Common myeloid progenitor, CD34-positive (primary cell): ENCODE measurements at regions not wholly inside any gene's neighbourhood (a gene's known extent, or its start where the extent isn't known, plus 50 kb on each side); places are given as distances from the start of the nearest gene placed in this dataset.
A peak's percentile ranks its signal among the peaks of the same experiment; 100 is the strongest.

Experiments
- CTCF ChIA-PET: fragments of 350-600 bp; sonication (Branson Sonifier 250); formaldehyde crosslinking; loops from one replicate; lab custom pipeline; 2021; ENCODE audit warnings: antibody characterized with exemption; lab: Charles Lee
- POLR2A ChIA-PET: fragments of 350-600 bp; sonication (Branson Sonifier 250); formaldehyde crosslinking; loops from one replicate; lab custom pipeline; 2021; ENCODE audit warnings: antibody characterized with exemption; lab: Charles Lee
- DNase-seq, 3 donors: peaks; one replicate each; pipeline versions ENCODE4 v3.0.0 to v3.0.0-alpha.2; 2013
- H3K27ac ChIP-seq, 2 experiments: 1 replicate in 1 of 2; 2 replicates in 1 of 2; pipeline ENCODE4 v1.7.0; 2013; ENCODE audit warnings: inconsistent platforms in 2 of 2, low read length in 2 of 2, mild to moderate bottlenecking in 2 of 2, low read depth in 1 of 2, moderate library complexity in 1 of 2; ENCODE audit not compliant: severe bottlenecking in 2 of 2, insufficient read depth in 1 of 2, poor library complexity in 1 of 2
- H3K27me3 ChIP-seq, 5 experiments: replicated peaks in 2 of 5; 1 replicate in 3 of 5; 2 replicates in 2 of 5; pipeline versions ENCODE4 v1.6.1 to v1.7.0; 2013; ENCODE audit warnings: low read length in 4 of 5, mild to moderate bottlenecking in 2 of 5, moderate library complexity in 2 of 5, inconsistent platforms in 1 of 5; ENCODE audit not compliant: insufficient read depth in 5 of 5, control insufficient read depth in 4 of 5
- H3K36me3 ChIP-seq, 4 experiments: 1 replicate in 2 of 4; 2 replicates in 2 of 4; pipeline versions ENCODE4 v1.6.1 to v1.7.0; 2013; ENCODE audit warnings: low read length in 3 of 4, control low read depth in 1 of 4, mild to moderate bottlenecking in 1 of 4; ENCODE audit not compliant: control insufficient read depth in 4 of 4, insufficient read depth in 4 of 4
- H3K4me1 ChIP-seq, 4 experiments: 1 replicate in 3 of 4; 2 replicates in 1 of 4; pipeline versions ENCODE4 v1.6.1 to v1.7.1; 2013; ENCODE audit warnings: low read length in 3 of 4, mild to moderate bottlenecking in 3 of 4, control low read depth in 1 of 4, inconsistent platforms in 1 of 4, moderate library complexity in 1 of 4; ENCODE audit not compliant: control insufficient read depth in 4 of 4, insufficient read depth in 4 of 4; ENCODE audit errors: control extremely low read depth in 1 of 4
- H3K4me3 ChIP-seq, 7 experiments: 1 replicate in 4 of 7; 2 replicates in 3 of 7; pipeline versions ENCODE4 v1.5.1 to v1.7.0; 2013; ENCODE audit warnings: mild to moderate bottlenecking in 7 of 7, low read length in 6 of 7, moderate library complexity in 6 of 7, inconsistent platforms in 2 of 7, low read depth in 2 of 7, control low read depth in 1 of 7; ENCODE audit not compliant: insufficient read depth in 4 of 7, control insufficient read depth in 1 of 7; ENCODE audit errors: extremely low read depth in 1 of 7
- H3K9me3 ChIP-seq, 5 experiments: 1 replicate in 4 of 5; 2 replicates in 1 of 5; pipeline versions ENCODE4 v1.6.1 to v1.7.1; 2013; ENCODE audit warnings: low read length in 4 of 5, mild to moderate bottlenecking in 2 of 5, inconsistent platforms in 1 of 5, low read depth in 1 of 5, moderate library complexity in 1 of 5; ENCODE audit not compliant: control insufficient read depth in 4 of 5, insufficient read depth in 2 of 5; ENCODE audit errors: control extremely low read depth in 1 of 5
- WGBS: methylation state at CpG from one replicate; pipeline ENCODE4 v1.1.5; 2013; ENCODE audit not compliant: insufficient coverage; 5-methylcytosine and 5-hydroxymethylcytosine counted together

- Histone ChIP-seq H3K36me3 (no peaks in the 10 kb centered on the region), H3K27ac (no peak overlapping the region), H3K4me3 (no peak overlapping the region), H3K9me3 (peaks cover 0 to 23% (median 4%) of the 10 kb centered on the region in 5 experiments), H3K27me3 (no peaks in the 10 kb centered on the region), H3K4me1 (peaks cover 0 to 2% (median 0%) of the 10 kb centered on the region in 4 experiments)
- DNase-seq = peak in 2 of 3 donors; percentile 24 to 33
- ChIA-PET CTCF (no interaction called here), POLR2A (no interaction called here)
- WGBS = 86% methylated on average over 2 of the region's 3 CpGs
Measured at GRCh38 chr1:199102239-199102638, 463.4 kb downstream of the PTPRC start.

DNA sequence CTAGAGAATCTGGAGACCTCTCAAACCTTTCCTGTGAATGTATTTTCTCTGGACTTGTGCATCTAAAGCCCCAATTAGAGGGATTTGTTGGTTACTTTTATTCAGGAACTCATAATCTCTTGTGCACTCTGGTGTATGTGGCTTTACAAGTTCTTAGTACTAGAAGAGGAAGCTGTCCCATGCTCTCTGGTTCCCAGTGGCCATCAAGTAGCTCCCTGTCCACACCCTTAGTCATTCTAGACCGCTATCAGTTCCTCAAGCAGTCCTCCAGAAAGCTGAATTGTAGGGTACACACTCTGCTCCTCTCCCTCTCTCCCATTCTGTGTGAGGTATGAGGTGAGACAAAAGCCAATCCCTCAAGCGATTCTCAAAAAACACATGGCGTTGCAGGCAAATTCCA, 470.3 kb downstream of the PTPRC start:
- POLR2A ChIA-PET = no interaction called here

DNA sequence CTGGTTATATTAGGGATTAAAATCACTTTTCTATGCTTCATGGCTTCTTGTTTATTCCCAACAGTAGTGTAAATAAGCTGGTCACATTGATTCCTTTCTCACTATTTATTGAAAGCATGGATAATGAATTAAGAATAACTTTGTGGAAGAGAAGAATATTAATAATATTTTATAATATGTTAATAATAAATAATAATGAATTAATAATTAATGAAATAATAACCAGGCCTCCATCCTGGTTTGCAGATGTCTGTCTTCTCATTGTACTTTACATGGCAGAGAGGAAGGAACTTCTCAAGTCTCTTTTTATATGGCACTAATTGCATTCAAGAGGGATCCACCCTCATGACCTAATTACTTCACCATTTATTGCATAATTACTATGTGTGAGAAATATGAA, 473.5 kb downstream of the PTPRC start:
- Histone ChIP-seq H3K36me3 (peaks cover 0 to 3% (median 0%) of the 10 kb centered on the region in 4 experiments), H3K9me3 (peaks cover 2 to 24% (median 7%) of the 10 kb centered on the region in 5 experiments), H3K4me1 (peaks cover 0 to 4% (median 0%) of the 10 kb centered on the region in 4 experiments), H3K4me3 (no peak overlapping the region), H3K27ac (no peak overlapping the region), H3K27me3 (no peaks in the 10 kb centered on the region)
- CTCF ChIA-PET = interaction anchor here (0.7 to 1.3 kb wide), 4 partner anchors 9 to 211 kb away, joined by 3 to 4 read pairs (median 3); no protein-coding TSS in a partner anchor
- POLR2A ChIA-PET = no interaction called here
- no peak for DNase-seq

More for the DNA sequence above, 470.3 kb downstream of the PTPRC start:
- Histone ChIP-seq H3K4me1 (peaks cover 0 to 4% (median 0%) of the 10 kb centered on the region in 4 experiments), H3K27me3 (no peaks in the 10 kb centered on the region), H3K4me3 (no peak overlapping the region), H3K27ac (no peak overlapping the region), H3K36me3 (no peaks in the 10 kb centered on the region), H3K9me3 (peaks cover 3 to 43% (median 10%) of the 10 kb centered on the region in 5 experiments)
- CTCF ChIA-PET = interaction anchor here (0.6 to 1.3 kb wide), 2 partner anchors 14 to 92 kb away, joined by 3 read pairs; no protein-coding TSS in a partner anchor
- DNase-seq = no peak
- 100% methylated on average over 2 of the region's 3 CpGs for WGBS

DNA sequence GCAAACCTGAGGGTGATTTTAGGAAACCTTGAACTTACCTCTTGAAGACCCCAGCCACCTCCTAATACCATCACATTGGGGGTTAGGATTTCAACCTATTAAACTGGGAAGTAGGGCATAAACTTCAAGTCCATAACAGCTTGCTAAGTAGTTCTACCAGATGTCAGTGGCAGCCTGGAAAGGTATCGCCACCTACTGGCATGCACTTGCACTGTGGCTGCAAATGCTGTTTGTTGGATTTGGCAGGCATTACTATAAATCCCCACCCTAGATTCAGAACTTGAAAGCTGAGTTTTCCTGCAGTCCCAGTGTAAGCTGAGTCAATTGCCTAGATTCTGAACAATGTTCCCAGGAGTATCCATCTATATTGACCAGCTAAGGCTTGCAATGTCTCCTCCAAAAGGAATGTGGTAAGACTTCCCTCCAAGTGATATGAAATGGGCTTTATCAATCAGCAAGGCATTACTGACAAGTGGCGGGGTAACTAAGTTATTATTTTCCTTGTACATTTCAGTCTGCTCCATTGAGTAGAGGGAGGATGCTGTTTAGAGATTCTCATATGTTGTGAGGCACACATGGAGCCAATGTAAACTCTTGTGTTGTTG, 474.5 kb downstream of the PTPRC start:
- WGBS = 100% methylated on average over 2 of the region's 2 CpGs
- Histone ChIP-seq H3K4me1 (peaks cover 0 to 4% (median 0%) of the 10 kb centered on the region in 4 experiments), H3K9me3 (peaks cover 2 to 19% (median 7%) of the 10 kb centered on the region in 5 experiments), H3K27me3 (no peaks in the 10 kb centered on the region), H3K4me3 (no peak overlapping the region), H3K36me3 (peaks cover 0 to 3% (median 0%) of the 10 kb centered on the region in 4 experiments), H3K27ac (no peak overlapping the region)
- CTCF ChIA-PET = interaction anchor here (1.2 to 1.3 kb wide), 3 partner anchors 15 to 212 kb away, joined by 3 to 4 read pairs (median 4); no protein-coding TSS in a partner anchor
- POLR2A ChIA-PET = no interaction called here
- peak; percentile 19 to 43 (median 40) for DNase-seq

GRCh38 chr1:199116488-199116887, 477.6 kb downstream of the PTPRC start:
- POLR2A ChIA-PET = no interaction called here
- CTCF ChIA-PET = no interaction called here

GRCh38 chr1:199121047-199121446, 482.2 kb downstream of the PTPRC start:
- H3K4me1 ChIP-seq = peaks cover 0 to 3% (median 1%) of the 10 kb centered on the region in 4 experiments
- H3K4me3 ChIP-seq = no peak overlapping the region
- H3K36me3 ChIP-seq = peaks cover 0 to 3% (median 0%) of the 10 kb centered on the region in 4 experiments
- DNase-seq = no peak
- no peaks in the 10 kb centered on the region for H3K27me3 ChIP-seq
- ChIA-PET POLR2A (no interaction called here), CTCF (interaction anchor here (0.6 kb wide), 1 partner anchor 9 kb away, joined by 3 read pairs; no protein-coding TSS in a partner anchor)
- H3K27ac ChIP-seq = no peak overlapping the region
- no peaks in the 10 kb centered on the region for H3K9me3 ChIP-seq

More at GRCh38 chr1:199116488-199116887, 477.6 kb downstream of the PTPRC start:
- Histone ChIP-seq H3K27ac (no peak overlapping the region), H3K4me1 (no peaks in the 10 kb centered on the region), H3K36me3 (peaks cover 0 to 3% (median 0%) of the 10 kb centered on the region in 4 experiments), H3K27me3 (no peaks in the 10 kb centered on the region), H3K4me3 (no peak overlapping the region), H3K9me3 (peaks cover 0 to 13% (median 5%) of the 10 kb centered on the region in 5 experiments)
- DNase-seq = no peak

DNA sequence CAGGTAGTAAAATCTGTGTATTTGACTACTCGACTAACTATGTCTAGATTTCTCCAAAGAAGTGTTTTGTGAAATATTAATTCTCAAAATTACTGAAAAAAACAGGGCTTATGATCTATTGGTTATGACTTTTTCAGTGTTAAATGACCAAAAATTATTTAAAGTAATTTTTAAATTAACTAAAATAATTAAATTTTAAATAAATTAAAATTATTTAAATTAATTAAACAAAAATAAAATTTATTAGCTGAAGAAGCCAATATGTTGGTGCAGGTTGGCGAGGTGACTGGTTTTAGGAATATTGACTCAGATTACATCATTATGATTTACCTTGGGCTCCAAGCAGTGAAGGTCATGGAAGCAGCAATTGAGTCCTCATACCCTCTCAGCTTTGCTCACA, 483.2 kb downstream of the PTPRC start:
- DNase-seq = no peak
- Histone ChIP-seq H3K36me3 (no peaks in the 10 kb centered on the region), H3K27me3 (no peaks in the 10 kb centered on the region), H3K4me1 (peaks cover 0 to 3% (median 1%) of the 10 kb centered on the region in 4 experiments), H3K4me3 (no peak overlapping the region), H3K27ac (no peak overlapping the region), H3K9me3 (no peaks in the 10 kb centered on the region)
- ChIA-PET POLR2A (no interaction called here), CTCF (no interaction called here)
- no CpG with 5 or more reads among the region's 2 CpGs for WGBS
